ENCODE measurements at regions not wholly inside any gene's neighbourhood (a gene's known extent, or its start where the extent isn't known, plus 50 kb on each side); places are given as distances from the start of the nearest gene placed in this dataset.

- TF ChIP-seq CTCF (conservative IDR thresholded peaks at IDR 0.05; ENCODE audit: low read depth in 2 of 2), result no peak
- TF ChIP-seq EZH2phosphoT487 (IDR thresholded peaks at IDR 0.05; ENCODE audit: unreplicated experiment), result no peak
- no peak for TF ChIP-seq POLR2AphosphoS5 (IDR thresholded peaks at IDR 0.05; ENCODE audit: low read depth)
- no peak for TF ChIP-seq EZH2 (IDR thresholded peaks at IDR 0.05; ENCODE audit: low read depth, unreplicated experiment)
- no peak for TF ChIP-seq ZNF114 (CRISPR knock-in tag; IDR thresholded peaks at IDR 0.05)
Observed at GRCh38 chrY:15814241-15814640, 1289.9 kb downstream of the NLGN4Y start.
